GM18517 (cell line): ENCODE measurements at regions not wholly inside any gene's neighbourhood (a gene's known extent, or its start where the extent isn't known, plus 50 kb on each side); places are given as distances from the start of the nearest gene placed in this dataset.
"Not testable (repeated sequence)": the region's sequence is repeated elsewhere in the genome, so short reads cannot be mapped to it uniquely, and the experiment has no call there.

Experiments used
- ATAC-seq: cut with Tn5 transposase; IDR thresholded peaks from one replicate; pipeline ENCODE4 v1.9.1; 2021; ENCODE audit warnings: mild to moderate bottlenecking, moderate library complexity; ENCODE audit not compliant: unreplicated experiment

- no peak for ATAC-seq
Observed at GRCh38 chr2:120638450-120638849, 97.2 kb upstream of the GLI2 start.

DNA sequence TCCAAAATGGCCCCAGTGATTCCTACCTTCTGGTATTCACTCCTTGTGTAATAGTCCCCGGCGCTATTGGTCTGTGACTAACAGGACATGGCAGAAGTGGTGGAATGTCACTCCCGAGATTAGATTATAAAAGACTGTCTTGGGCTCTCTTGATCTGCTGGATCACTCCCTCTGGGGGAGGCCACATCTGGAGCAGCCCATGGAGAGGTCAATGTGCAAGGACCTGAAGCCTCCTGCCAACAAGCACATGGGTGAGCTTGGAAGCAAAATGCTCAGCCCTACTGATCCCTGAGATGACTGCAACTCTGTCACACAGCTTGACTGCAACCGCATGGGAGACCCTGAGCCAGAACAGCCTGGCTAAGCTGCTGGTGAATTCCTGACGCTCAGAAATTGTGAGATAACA lies 94.3 kb upstream of the GLI2 start:
- no peak for ATAC-seq

DNA sequence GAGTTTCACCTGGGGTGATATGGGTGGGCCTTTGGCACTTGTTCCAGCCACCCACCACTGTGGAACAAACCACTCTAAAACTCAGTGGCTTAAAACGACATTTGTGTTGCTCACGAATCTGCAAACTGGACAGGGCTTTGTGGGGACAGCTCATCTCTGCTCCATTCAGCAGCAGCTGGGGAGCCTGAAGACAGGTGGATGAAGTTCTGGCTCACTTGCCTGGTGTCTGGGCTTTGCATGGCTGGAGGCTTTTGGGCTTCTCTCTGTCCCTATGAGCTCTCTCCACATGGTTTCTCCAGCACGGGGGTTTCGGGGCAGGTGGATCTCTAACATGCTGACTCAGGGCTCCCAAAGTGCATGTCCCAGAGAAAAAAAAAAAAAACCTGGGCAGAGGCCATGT lies 93.0 kb upstream of the GLI2 start:
- no peak for ATAC-seq

DNA sequence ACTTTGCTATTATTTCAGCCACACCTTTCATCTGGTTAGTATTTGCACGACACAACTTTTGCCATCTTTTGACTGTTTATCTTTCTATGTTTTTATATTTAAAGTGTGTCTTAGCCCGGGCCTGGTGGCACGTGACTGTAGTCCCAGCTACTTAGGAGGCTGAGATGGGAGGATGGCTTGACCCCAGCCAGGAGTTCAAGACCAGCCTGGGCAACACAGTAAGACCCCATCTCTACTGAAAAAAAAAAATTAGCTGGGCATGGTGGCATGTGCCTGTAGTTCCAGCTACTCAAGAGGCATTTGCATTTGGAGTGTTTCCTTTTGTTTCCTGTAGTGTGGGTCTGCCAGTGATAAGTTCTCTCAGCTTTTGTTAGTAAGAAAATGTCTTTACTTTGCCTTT lies 88.7 kb upstream of the GLI2 start:
- no peak for ATAC-seq

DNA sequence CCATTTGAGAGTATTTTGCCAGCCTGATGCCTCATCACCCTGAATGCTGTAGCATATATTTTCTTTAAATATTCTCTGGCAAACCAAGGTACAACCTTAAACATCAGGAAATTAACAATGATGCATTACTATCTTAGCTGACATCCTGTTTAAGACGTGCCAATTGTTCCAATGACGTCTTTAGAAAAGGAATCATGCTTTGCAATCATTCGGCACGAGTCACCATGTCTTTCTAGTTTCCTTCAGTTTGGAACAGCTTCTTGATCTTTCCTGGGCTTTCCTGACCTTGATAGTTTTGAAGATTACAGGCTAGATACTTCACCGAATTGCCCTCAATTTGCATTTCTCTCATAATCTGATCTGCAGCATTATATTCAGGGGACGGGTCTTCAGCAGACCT lies 88.2 kb upstream of the GLI2 start:
- ATAC-seq, result no peak

DNA sequence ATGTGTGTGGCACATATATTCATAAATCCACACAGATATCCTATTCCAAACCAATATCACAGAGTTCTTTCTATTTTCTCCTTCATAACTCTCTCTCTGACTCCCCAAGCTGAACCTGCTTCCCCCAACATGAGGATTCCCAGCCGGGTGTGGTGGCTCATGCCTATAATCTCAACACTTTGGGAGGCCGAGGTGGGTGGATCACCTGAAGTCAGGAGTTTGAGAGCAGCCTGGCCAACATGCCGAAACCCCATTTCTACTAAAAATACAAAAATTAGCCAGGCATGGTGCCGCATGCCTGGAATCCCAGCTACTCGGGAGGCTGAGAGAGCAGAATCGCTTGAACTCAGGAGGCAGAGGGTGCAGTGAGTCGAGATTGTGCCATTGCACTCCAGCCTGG lies 86.3 kb upstream of the GLI2 start:
- not testable (repeated sequence) for ATAC-seq

GRCh38 chr2:120650022-120650644 lies 85.5 kb upstream of the GLI2 start:
- no peak for ATAC-seq

- ATAC-seq, result no peak
Observed at GRCh38 chr2:120651818-120652217, 83.8 kb upstream of the GLI2 start.

- ATAC-seq, result no peak
Observed at GRCh38 chr2:120653046-120653445, 82.6 kb upstream of the GLI2 start.

DNA sequence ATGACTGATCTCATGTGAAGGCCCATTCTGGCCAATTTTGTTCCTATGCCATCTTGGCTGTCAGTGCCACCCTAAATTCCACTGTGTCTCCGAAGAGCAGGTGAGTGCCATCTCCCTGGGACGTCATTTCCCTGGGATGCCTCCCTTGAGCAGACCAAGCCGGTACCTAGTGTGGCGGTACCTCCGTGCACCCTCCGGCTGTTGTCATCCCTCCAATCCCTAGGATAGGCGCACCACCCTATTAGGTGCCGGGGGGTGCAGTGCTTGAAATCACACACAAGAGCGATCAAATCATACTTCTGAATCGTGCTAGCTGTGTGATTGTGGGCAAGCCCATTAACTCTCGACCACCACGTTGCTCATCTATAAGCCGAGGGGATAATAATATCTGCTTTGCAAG lies 81.8 kb upstream of the GLI2 start:
- no peak for ATAC-seq

DNA sequence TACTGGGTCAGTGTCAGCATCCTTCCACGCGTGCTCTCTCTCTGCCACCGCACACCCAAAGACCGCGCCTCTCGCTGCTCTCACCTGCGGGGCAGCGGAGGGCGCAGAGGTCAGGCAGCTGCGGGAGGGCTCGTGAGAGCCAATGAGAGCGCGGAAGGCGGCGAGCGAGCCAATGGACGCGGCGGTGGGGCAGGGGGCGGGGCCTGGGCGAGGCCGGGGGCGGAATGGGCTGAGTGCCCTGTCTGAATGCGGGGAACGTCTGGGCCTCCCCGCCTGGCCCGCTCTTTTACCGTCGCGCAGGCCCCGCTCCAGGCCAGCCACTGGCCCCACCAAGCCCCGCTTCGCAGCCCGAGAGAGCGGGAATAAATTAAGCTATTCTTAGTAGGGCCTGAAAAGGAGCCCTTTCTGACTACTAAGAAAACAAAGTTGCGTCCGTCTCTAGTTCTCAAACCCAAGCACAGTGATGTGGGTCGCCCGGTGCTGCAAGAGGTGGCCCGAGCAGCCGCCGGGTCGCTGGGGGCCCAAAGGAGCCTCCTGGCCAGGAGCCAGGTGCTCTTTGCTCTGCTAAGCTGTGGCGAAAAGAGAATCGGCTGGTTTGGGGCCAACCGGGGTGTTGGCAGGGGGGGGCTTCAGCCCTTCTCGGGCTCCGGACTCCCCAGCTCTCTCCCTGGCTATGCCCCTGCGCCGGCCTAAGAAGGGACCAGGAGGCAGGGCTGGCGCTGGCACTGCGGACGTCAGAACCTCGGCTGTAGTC lies 81.1 kb upstream of the GLI2 start:
- ATAC-seq, result no peak

GRCh38 chr2:120656273-120656950 lies 79.3 kb upstream of the GLI2 start:
- ATAC-seq, result no peak

GRCh38 chr2:120658042-120658769 lies 77.5 kb upstream of the GLI2 start:
- ATAC-seq, result no peak

- ATAC-seq, result no peak
Observed at GRCh38 chr2:120658770-120659158, 76.9 kb upstream of the GLI2 start.

DNA sequence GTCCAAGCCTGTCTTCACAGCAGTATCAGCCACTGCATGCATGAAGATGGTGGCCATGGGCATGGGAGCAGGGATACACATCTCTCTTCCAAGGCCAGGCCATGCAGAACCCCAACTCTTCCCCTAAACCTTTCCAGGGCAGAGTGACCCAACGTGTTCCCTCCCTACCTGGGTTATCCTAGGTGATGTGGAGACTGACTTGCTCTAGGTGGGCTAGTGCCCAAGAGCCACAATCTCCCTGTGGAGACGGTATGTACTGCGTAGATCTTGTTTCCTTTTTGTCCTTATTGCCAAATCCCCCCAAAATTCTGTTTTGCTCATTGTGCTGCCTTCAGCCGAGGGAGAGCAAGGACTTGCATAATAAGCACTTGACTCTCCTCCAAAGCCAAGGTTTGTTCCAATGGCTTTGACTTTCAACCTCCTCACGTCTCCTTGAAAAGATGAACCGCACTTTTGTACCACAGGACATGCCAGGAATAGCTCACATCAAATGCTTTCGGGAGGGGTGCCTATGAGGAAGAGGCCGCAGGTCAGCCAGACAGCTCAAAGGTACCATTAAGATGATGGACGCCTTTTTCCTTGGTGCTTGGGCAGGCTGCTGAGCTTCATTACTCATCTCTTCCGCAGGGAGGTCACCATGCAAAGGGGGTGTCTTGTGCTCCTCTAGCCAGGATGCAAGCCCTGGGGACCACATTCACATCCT lies 76.2 kb upstream of the GLI2 start:
- no peak for ATAC-seq

GRCh38 chr2:120660056-120660694 lies 75.5 kb upstream of the GLI2 start:
- ATAC-seq, result no peak

DNA sequence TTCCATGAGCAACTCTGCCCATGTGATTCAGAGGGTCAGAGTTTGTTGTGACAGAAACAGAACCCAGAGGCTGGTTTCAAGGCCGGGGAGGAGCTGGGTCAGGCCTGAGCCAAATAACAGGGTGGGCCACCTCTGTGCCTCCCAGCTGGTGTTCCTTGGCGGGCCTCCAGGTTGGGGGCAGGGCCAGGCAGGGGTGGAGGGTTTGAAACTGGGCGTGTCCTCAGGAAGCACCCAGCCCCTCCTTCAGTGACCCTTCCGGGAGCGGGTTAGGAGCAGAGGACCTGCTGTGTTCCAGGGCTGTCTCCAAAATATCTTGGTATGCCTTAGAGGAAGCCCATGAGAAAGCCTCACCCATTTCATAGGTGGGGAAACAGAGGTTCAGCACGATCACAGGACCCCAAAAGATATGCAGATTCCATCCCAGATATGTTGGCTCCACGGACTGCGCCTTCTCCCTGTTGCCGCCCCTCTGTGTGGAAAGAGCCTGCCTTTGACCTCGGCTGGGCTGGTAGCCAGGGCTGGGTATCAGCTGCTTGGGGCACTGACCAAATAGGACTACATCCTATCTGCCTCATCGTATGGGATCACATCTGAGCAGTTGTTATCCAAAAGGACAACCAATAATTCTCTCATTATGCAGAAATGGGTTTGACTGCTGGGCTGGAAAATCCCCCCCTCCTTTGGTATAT lies 74.8 kb upstream of the GLI2 start:
- ATAC-seq, result no peak

- no peak for ATAC-seq
Observed at GRCh38 chr2:120661551-120661950, 74.1 kb upstream of the GLI2 start.

DNA sequence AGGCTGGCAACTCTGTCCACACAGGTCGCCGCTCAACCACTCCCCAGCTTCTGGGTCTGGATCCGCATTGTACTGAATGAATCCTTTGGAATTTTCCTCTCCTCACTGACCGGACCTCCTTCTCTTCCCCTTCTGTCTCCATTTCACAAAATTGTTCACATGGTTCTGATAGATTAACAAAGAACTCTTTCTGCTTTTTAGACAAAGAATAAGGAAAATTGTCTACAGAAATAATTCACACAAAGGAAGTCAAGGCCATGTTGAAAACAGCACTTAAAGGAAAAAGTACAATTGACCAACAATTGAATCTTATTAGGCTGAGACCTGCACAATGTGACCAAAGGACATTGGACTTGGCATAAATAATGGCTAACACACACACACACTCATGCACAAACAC lies 73.6 kb upstream of the GLI2 start:
- ATAC-seq, result no peak

DNA sequence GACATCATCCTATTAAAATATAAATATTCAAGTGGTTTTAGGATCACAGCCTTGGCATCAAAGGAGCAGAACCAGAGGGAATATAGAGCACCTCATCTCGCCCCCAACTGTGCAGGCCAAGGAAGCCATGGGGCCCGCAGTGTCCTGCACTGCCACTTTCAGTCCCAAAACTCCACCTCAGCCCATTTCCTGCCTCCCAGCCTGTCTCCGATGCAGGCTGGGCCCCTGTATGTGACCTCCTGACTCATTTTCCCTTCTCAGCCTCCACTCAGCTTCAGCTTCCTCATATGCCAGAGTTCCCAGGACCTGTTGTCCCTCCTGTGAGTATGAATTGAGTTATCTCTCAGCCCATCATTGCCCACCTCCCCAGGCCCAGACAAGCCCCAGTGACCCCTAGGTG lies 72.9 kb upstream of the GLI2 start:
- ATAC-seq, result no peak
